Endothelial cell of umbilical vein (primary cell): ENCODE measurements at regions not wholly inside any gene's neighbourhood (a gene's known extent, or its start where the extent isn't known, plus 50 kb on each side); places are given as distances from the start of the nearest gene placed in this dataset.

Source experiments
- BruUV-seq: library from RNA; stranded (reverse); fragments of 400-500 nt; replicated peaks from 2 replicates; lab custom pipeline; 2021; lab: Mats Ljungman, UMichigan
- CTCF ChIA-PET: fragments of 300-600, 350-600 bp; sonication (Branson Sonifier 250); formaldehyde crosslinking; loops from one replicate; lab custom pipeline; 2021; ENCODE audit warnings: antibody characterized with exemption, inconsistent platforms; lab: Charles Lee
- POLR2A ChIA-PET: fragments of 300-600, 350-600 bp; sonication (Branson Sonifier 250); formaldehyde crosslinking; loops from one replicate; lab custom pipeline; 2021; ENCODE audit warnings: antibody characterized with exemption, inconsistent platforms; lab: Charles Lee
- DNase-seq: peaks from one replicate; pipeline ENCODE4 v3.0.0-alpha.2; 2011; ENCODE audit warnings: low read depth, low spot score
- FAIRE-seq: peaks from 2 replicates; lab custom pipeline; 2011; peaks lifted over from hg19 to GRCh38; lab: Jason Lieb, UNC
- H2AFZ ChIP-seq: 2 replicates; pipeline ENCODE4 v1.6.0; 2012; ENCODE audit warnings: low read depth, low read length, control low read depth, inconsistent platforms
- H3K27ac ChIP-seq: 2 replicates; pipeline ENCODE4 v1.5.1; 2011; ENCODE audit warnings: low read depth, mild to moderate bottlenecking, control low read depth, low read length, moderate library complexity; ENCODE audit not compliant: insufficient read depth
- H3K27me3 ChIP-seq, 2 experiments: 2 replicates each; pipeline versions ENCODE4 v1.6.0 to v1.6.1; 2011; ENCODE audit warnings: low read length in 2 of 2, mixed read lengths in 1 of 2; ENCODE audit not compliant: control insufficient read depth in 2 of 2, insufficient read depth in 2 of 2
- H3K36me3 ChIP-seq, 2 experiments: 2 replicates in 1 of 2; 3 replicates in 1 of 2; pipeline ENCODE4 v1.5.1; 2011; ENCODE audit warnings: low read length in 2 of 2, mild to moderate bottlenecking in 1 of 2, moderate library complexity in 1 of 2; ENCODE audit not compliant: control insufficient read depth in 2 of 2, insufficient read depth in 2 of 2; ENCODE audit errors: extremely low read depth in 1 of 2
- H3K4me1 ChIP-seq: 3 replicates; pipeline ENCODE4 v1.5.1; 2011; ENCODE audit warnings: mild to moderate bottlenecking, low read length; ENCODE audit not compliant: control insufficient read depth, insufficient read depth; ENCODE audit errors: extremely low read depth
- H3K4me2 ChIP-seq: 2 replicates; pipeline ENCODE4 v1.6.1; 2011; ENCODE audit warnings: low read length, control low read depth, mixed read lengths; ENCODE audit not compliant: insufficient read depth
- H3K4me3 ChIP-seq, 3 experiments: fragments of 200-600 bp in 1 of 3; sonication (generic), shearing (Covaris generic) in 1 of 3; replicated peaks in 1 of 3; 2 replicates each; pipeline ENCODE4 v1.5.1; 2011 to 2016; ENCODE audit warnings: control low read depth in 3 of 3, low read length in 3 of 3, mild to moderate bottlenecking in 2 of 3, inconsistent platforms in 1 of 3, low read depth in 1 of 3, moderate library complexity in 1 of 3; ENCODE audit not compliant: insufficient read depth in 1 of 3
- H3K79me2 ChIP-seq: 2 replicates; pipeline ENCODE4 v1.6.0; 2012; ENCODE audit warnings: low read length, inconsistent platforms; ENCODE audit not compliant: control insufficient read depth, insufficient read depth
- H3K9ac ChIP-seq: replicated peaks from 2 replicates; pipeline ENCODE3; 2011; ENCODE audit warnings: low read length, control low read depth; ENCODE audit not compliant: insufficient read depth; ENCODE audit errors: extremely low read depth
- H3K9me1 ChIP-seq: replicated peaks from 3 replicates; pipeline ENCODE4 v1.6.0; 2011; ENCODE audit warnings: mild to moderate bottlenecking, low read length; ENCODE audit not compliant: control insufficient read depth, insufficient read depth; ENCODE audit errors: extremely low read depth
- H3K9me3 ChIP-seq: replicated peaks from 2 replicates; pipeline ENCODE4 v1.5.1; 2012; ENCODE audit warnings: low read length, inconsistent platforms; ENCODE audit not compliant: control insufficient read depth, insufficient read depth
- H4K20me1 ChIP-seq: replicated peaks from 2 replicates; pipeline ENCODE3; 2011; ENCODE audit warnings: mild to moderate bottlenecking, low read length; ENCODE audit not compliant: control insufficient read depth, insufficient read depth; ENCODE audit errors: extremely low read depth
- EZH2 ChIP-seq: IDR thresholded peaks from 2 replicates; pipeline ENCODE4 v1.6.1; 2012; ENCODE audit warnings: borderline replicate concordance, low read depth, mild to moderate bottlenecking, moderate library complexity, low read length, inconsistent platforms; ENCODE audit not compliant: severe bottlenecking
- FOS ChIP-seq: IDR thresholded peaks from 2 replicates; pipeline ENCODE4 v1.6.1; 2011; ENCODE audit warnings: mild to moderate bottlenecking, low read length, moderate library complexity, borderline replicate concordance; ENCODE audit not compliant: insufficient read depth
- GATA2 ChIP-seq: IDR thresholded peaks from 2 replicates; pipeline ENCODE4 v1.7.0; 2011; ENCODE audit warnings: low read depth, mild to moderate bottlenecking, moderate library complexity, mixed read lengths, low read length; ENCODE audit not compliant: insufficient read length, insufficient read depth
- JUN ChIP-seq: IDR thresholded peaks from 2 replicates; pipeline ENCODE4 v1.6.1; 2011; ENCODE audit warnings: borderline replicate concordance, low read depth; ENCODE audit not compliant: insufficient read length, insufficient read depth
- MYC ChIP-seq: IDR thresholded peaks from one replicate; pipeline ENCODE4 v1.6.1; 2011; ENCODE audit warnings: mild to moderate bottlenecking, low read depth, low read length
- POLR2A ChIP-seq: IDR thresholded peaks from 2 replicates; pipeline ENCODE4 v1.6.1; 2012; ENCODE audit warnings: low read depth, mild to moderate bottlenecking, control low read depth, low read length
- POLR2AphosphoS5 ChIP-seq: IDR thresholded peaks from 2 replicates; pipeline ENCODE4 v1.6.1; 2012; ENCODE audit warnings: low read depth, mild to moderate bottlenecking, control low read depth, low read length, moderate library complexity; ENCODE audit not compliant: insufficient read depth
- dilution Hi-C: fragments of 300-500 bp; cut with MboI; formaldehyde crosslinking; loops from one replicate; pipeline ENCODE4 v1.15.0; 2019; ENCODE audit warnings: low sequenced_read_pairs; ENCODE audit not compliant: extremely low pct_ligation_motif_present
- intact Hi-C: fragments of 100-400 bp; cut with micrococcal nuclease; formaldehyde crosslinking; loops from one replicate; pipeline ENCODE4 v1.10.0; 2022
- TF ChIP-seq, protein P1 (sequence below): IDR thresholded peaks from 2 replicates; pipeline ENCODE4 v1.6.1; 2011; ENCODE audit not compliant: insufficient read depth, insufficient read length
- TF ChIP-seq, protein P2 (sequence below), 2 donors: IDR thresholded peaks; 1 replicate in 1 of 2; 2 replicates in 1 of 2; pipeline ENCODE4 v1.5.1; 2011; ENCODE audit warnings: low read length in 2 of 2, mild to moderate bottlenecking in 2 of 2, moderate library complexity in 2 of 2, control low read depth in 1 of 2, inconsistent platforms in 1 of 2, low read depth in 1 of 2; ENCODE audit not compliant: insufficient read depth in 1 of 2; ENCODE audit errors: extremely low read depth in 1 of 2

DNA sequence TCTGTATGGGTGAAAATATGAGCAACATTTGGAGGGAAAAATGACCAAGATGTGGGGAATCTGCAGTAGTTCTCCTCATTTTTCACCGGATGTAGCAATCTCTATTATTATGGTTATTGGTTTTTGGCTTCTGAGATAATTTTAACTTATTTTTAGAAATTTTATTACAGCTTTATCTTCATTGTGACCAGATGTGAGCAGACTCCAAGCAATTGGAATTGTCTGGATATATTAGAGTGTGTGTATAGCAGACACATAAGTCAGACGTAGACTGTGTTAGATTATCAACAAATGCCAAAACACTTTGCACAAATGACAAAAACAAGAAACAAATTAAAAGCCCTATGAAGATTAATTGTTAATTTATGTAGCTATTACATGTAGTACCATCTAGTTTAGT lies 249.1 kb downstream of the DNAJB9 start:
- no peak overlapping the region for H3K9ac ChIP-seq
- FAIRE-seq (no peak), DNase-seq (no peak)
- peaks cover 2 to 4% of the 10 kb centered on the region in 2 experiments for H3K27me3 ChIP-seq
- H3K4me2 ChIP-seq = no peak overlapping the region
- ChIA-PET CTCF (no interaction called here), POLR2A (no interaction called here)
- H3K9me3 ChIP-seq = no peaks in the 10 kb centered on the region
- H2AFZ ChIP-seq = no peak overlapping the region
- no peak for TF ChIP-seq MYC
- no peak for TF ChIP-seq FOS
- TF ChIP-seq, protein P1, sequence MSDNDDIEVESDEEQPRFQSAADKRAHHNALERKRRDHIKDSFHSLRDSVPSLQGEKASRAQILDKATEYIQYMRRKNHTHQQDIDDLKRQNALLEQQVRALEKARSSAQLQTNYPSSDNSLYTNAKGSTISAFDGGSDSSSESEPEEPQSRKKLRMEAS = no peak
- TF ChIP-seq, protein P2, sequence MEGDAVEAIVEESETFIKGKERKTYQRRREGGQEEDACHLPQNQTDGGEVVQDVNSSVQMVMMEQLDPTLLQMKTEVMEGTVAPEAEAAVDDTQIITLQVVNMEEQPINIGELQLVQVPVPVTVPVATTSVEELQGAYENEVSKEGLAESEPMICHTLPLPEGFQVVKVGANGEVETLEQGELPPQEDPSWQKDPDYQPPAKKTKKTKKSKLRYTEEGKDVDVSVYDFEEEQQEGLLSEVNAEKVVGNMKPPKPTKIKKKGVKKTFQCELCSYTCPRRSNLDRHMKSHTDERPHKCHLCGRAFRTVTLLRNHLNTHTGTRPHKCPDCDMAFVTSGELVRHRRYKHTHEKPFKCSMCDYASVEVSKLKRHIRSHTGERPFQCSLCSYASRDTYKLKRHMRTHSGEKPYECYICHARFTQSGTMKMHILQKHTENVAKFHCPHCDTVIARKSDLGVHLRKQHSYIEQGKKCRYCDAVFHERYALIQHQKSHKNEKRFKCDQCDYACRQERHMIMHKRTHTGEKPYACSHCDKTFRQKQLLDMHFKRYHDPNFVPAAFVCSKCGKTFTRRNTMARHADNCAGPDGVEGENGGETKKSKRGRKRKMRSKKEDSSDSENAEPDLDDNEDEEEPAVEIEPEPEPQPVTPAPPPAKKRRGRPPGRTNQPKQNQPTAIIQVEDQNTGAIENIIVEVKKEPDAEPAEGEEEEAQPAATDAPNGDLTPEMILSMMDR (IDR thresholded peaks at IDR 0.05; ENCODE audit: extremely low read depth in 1 of 2, insufficient read depth in 1 of 2, low read depth in 1 of 2, low read length in 2 of 2) = no peak
- TF ChIP-seq POLR2A = no peak
- TF ChIP-seq EZH2 = no peak
- no peak for TF ChIP-seq GATA2
- TF ChIP-seq JUN = no peak
- TF ChIP-seq POLR2AphosphoS5 = no peak
- H3K4me3 ChIP-seq = no peak overlapping the region
- H4K20me1 ChIP-seq = no peaks in the 10 kb centered on the region
- dilution Hi-C loops (no loop called here), intact Hi-C loops (no loop called here)
- no peaks in the 10 kb centered on the region for H3K4me1 ChIP-seq
- H3K36me3 ChIP-seq = no peaks in the 10 kb centered on the region
- no peak overlapping the region for H3K27ac ChIP-seq
- no peaks in the 10 kb centered on the region for H3K9me1 ChIP-seq
- H3K79me2 ChIP-seq = no peaks in the 10 kb centered on the region
- no TSS peak for BruUV-seq
